ENCODE measurements at regions not wholly inside any gene's neighbourhood (a gene's known extent, or its start where the extent isn't known, plus 50 kb on each side); places are given as distances from the start of the nearest gene placed in this dataset.
"Not testable (repeated sequence)": the region's sequence is repeated elsewhere in the genome, so short reads cannot be mapped to it uniquely, and the experiment has no call there.

DNA sequence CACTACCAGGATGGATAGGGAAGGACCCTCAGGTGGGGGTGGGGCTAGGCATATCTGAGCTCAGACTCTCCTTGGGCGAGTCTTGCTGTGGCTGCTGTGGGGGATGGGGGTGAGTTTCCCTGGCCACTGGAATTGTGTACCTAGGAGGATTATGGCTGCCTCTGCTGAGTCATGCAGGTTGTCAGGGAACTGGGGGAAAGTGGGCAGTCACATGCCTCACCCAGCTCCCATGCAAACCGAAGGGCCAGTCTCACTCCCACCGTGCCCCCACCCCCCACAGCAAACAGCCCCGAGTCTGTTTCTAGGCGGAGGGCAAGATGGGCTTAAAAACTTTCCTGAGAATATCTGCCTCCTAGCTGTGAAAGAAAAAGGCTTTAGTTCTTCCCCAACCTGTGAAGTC, 210.3 kb upstream of the FERMT1 start:
- Histone ChIP-seq H3K9me2 (replicated peaks; ENCODE audit: control insufficient read depth, low read length) (no peaks in the 10 kb centered on the region), H3K27me3 (ENCODE audit: control insufficient read depth, low read length) (no peaks in the 10 kb centered on the region), H3K79me2 (ENCODE audit: control insufficient read depth, low read length) (no peaks in the 10 kb centered on the region), H3K9me3 (ENCODE audit: control insufficient read depth, insufficient read depth, low read length) (no peaks in the 10 kb centered on the region), H4K20me1 (ENCODE audit: control insufficient read depth, insufficient read depth, low read depth, low read length) (no peaks in the 10 kb centered on the region), H3K36me3 (ENCODE audit: control insufficient read depth, low read length) (no peaks in the 10 kb centered on the region), H3K4me2 (ENCODE audit: low read length) (no peak overlapping the region), H3K4me3 (ENCODE audit: low read length) (no peak overlapping the region), H3F3A (ENCODE audit: control insufficient read depth, insufficient read depth) (no peaks in the 10 kb centered on the region), H3K27ac (ENCODE audit: low read depth, low read length) (no peak overlapping the region), H3K4me1 (ENCODE audit: control insufficient read depth, low read length) (no peaks in the 10 kb centered on the region)
- no peak for TF ChIP-seq CTCF (IDR thresholded peaks at IDR 0.05; ENCODE audit: low read depth, low read length, poor library complexity, severe bottlenecking)
- no peak for TF ChIP-seq EZH2phosphoT487 (IDR thresholded peaks at IDR 0.05; ENCODE audit: borderline replicate concordance, low read length)

- H3K9me2 ChIP-seq (replicated peaks; ENCODE audit: control insufficient read depth, low read length); H3F3A ChIP-seq (ENCODE audit: control insufficient read depth, insufficient read depth); H3K4me1 ChIP-seq (ENCODE audit: control insufficient read depth, low read length); H3K27ac ChIP-seq (ENCODE audit: low read depth, low read length); H3K36me3 ChIP-seq (ENCODE audit: control insufficient read depth, low read length); H4K20me1 ChIP-seq (ENCODE audit: control insufficient read depth, insufficient read depth, low read depth, low read length); H3K4me2 ChIP-seq (ENCODE audit: low read length); H3K79me2 ChIP-seq (ENCODE audit: control insufficient read depth, low read length); H3K4me3 ChIP-seq (ENCODE audit: low read length); H3K9me3 ChIP-seq (ENCODE audit: control insufficient read depth, insufficient read depth, low read length); H3K27me3 ChIP-seq (ENCODE audit: control insufficient read depth, low read length): not testable (repeated sequence)
Measured at GRCh38 chr20:6321235-6321634, 198.4 kb upstream of the FERMT1 start.

- Histone ChIP-seq H3K4me1 (ENCODE audit: control insufficient read depth, low read length) (no peaks in the 10 kb centered on the region), H3K36me3 (ENCODE audit: control insufficient read depth, low read length) (no peaks in the 10 kb centered on the region), H3K4me2 (ENCODE audit: low read length) (no peak overlapping the region), H3K27me3 (ENCODE audit: control insufficient read depth, low read length) (no peaks in the 10 kb centered on the region), H3K9me2 (replicated peaks; ENCODE audit: control insufficient read depth, low read length) (no peaks in the 10 kb centered on the region), H3F3A (ENCODE audit: control insufficient read depth, insufficient read depth) (no peaks in the 10 kb centered on the region), H3K27ac (ENCODE audit: low read depth, low read length) (no peak overlapping the region), H3K79me2 (ENCODE audit: control insufficient read depth, low read length) (no peaks in the 10 kb centered on the region), H3K4me3 (ENCODE audit: low read length) (no peak overlapping the region), H3K9me3 (ENCODE audit: control insufficient read depth, insufficient read depth, low read length) (no peaks in the 10 kb centered on the region), H4K20me1 (ENCODE audit: control insufficient read depth, insufficient read depth, low read depth, low read length) (no peaks in the 10 kb centered on the region)
- TF ChIP-seq CTCF (IDR thresholded peaks at IDR 0.05; ENCODE audit: low read depth, low read length, poor library complexity, severe bottlenecking) (no peak), EZH2phosphoT487 (IDR thresholded peaks at IDR 0.05; ENCODE audit: borderline replicate concordance, low read length) (no peak)
Measured at GRCh38 chr20:6311841-6312655, 189.2 kb upstream of the FERMT1 start.

GRCh38 chr20:6311097-6311496, 188.3 kb upstream of the FERMT1 start:
- Histone ChIP-seq H3K36me3 (ENCODE audit: control insufficient read depth, low read length) (no peaks in the 10 kb centered on the region), H3K4me1 (ENCODE audit: control insufficient read depth, low read length) (no peaks in the 10 kb centered on the region), H3K9me3 (ENCODE audit: control insufficient read depth, insufficient read depth, low read length) (no peaks in the 10 kb centered on the region), H3K4me3 (ENCODE audit: low read length) (no peak overlapping the region), H3K4me2 (ENCODE audit: low read length) (no peak overlapping the region), H3F3A (ENCODE audit: control insufficient read depth, insufficient read depth) (no peaks in the 10 kb centered on the region), H4K20me1 (ENCODE audit: control insufficient read depth, insufficient read depth, low read depth, low read length) (no peaks in the 10 kb centered on the region), H3K79me2 (ENCODE audit: control insufficient read depth, low read length) (no peaks in the 10 kb centered on the region), H3K9me2 (replicated peaks; ENCODE audit: control insufficient read depth, low read length) (no peaks in the 10 kb centered on the region), H3K27ac (ENCODE audit: low read depth, low read length) (no peak overlapping the region), H3K27me3 (ENCODE audit: control insufficient read depth, low read length) (no peaks in the 10 kb centered on the region)
- no peak for TF ChIP-seq CTCF (IDR thresholded peaks at IDR 0.05; ENCODE audit: low read depth, low read length, poor library complexity, severe bottlenecking)
- TF ChIP-seq EZH2phosphoT487 (IDR thresholded peaks at IDR 0.05; ENCODE audit: borderline replicate concordance, low read length): no peak
